ENCODE measurements at regions not wholly inside any gene's neighbourhood (a gene's known extent, or its start where the extent isn't known, plus 50 kb on each side); places are given as distances from the start of the nearest gene placed in this dataset.

DNA sequence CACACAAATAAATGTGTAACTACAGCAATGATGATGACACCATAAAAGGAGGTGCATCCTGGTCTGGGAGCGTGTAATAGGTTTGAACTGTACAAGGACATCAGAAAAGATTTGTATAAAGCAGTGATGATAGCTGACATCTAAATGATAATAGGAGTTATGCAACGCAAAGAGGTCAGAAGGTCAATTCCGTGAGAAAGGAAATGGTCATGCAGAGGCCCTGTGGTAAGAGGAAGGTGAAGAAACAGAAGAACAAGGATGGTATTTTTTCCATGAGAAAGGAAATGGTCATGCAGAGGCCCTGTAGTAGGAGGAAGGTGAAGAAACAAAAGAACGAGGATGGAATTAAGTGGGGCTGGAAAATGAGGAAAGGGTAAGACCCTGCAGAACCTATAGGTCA is 106.7 kb upstream of the TMPO start:
- POLR2A ChIA-PET, result no interaction called here
- no peak for DNase-seq (ENCODE audit: low read depth, low spot score)
- CTCF ChIA-PET, result interaction anchor here (3.1 kb wide), 1 partner anchor 11 kb away, joined by 11 read pairs; no protein-coding TSS in a partner anchor
- TF ChIP-seq, protein P1, sequence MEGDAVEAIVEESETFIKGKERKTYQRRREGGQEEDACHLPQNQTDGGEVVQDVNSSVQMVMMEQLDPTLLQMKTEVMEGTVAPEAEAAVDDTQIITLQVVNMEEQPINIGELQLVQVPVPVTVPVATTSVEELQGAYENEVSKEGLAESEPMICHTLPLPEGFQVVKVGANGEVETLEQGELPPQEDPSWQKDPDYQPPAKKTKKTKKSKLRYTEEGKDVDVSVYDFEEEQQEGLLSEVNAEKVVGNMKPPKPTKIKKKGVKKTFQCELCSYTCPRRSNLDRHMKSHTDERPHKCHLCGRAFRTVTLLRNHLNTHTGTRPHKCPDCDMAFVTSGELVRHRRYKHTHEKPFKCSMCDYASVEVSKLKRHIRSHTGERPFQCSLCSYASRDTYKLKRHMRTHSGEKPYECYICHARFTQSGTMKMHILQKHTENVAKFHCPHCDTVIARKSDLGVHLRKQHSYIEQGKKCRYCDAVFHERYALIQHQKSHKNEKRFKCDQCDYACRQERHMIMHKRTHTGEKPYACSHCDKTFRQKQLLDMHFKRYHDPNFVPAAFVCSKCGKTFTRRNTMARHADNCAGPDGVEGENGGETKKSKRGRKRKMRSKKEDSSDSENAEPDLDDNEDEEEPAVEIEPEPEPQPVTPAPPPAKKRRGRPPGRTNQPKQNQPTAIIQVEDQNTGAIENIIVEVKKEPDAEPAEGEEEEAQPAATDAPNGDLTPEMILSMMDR (IDR thresholded peaks at IDR 0.05; ENCODE audit: insufficient read depth, low read length, missing control alignments), result no peak
- H3K4me3 ChIP-seq (ENCODE audit: low read depth, low read length), result no peak overlapping the region

- TF ChIP-seq, protein P1 (IDR thresholded peaks at IDR 0.05; ENCODE audit: insufficient read depth, low read length, missing control alignments), result no peak
- no peak overlapping the region for H3K4me3 ChIP-seq (ENCODE audit: low read depth, low read length)
- ChIA-PET CTCF (no interaction called here), POLR2A (no interaction called here)
- no peak for DNase-seq (ENCODE audit: low read depth, low spot score)
Observed at GRCh38 chr12:98409548-98409947, 105.8 kb upstream of the TMPO start.

DNA sequence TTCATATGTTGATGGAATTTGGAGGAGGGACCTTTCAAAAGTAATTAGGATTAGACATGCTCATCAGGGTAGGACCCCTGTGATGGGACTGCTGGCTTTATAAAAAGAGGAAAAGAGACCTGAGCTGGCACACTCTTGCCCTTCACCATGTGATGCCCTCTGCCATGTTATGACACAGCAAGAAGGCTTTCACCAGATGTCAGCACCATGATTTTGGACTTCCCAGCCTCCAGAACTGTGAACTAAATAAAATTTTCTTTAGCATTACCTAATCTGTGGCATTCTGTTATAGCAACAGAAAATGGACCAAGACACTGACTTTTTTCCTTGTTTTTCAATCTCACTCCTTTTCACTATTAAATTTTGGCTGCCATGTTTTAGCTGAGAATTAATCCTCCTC is 105.0 kb upstream of the TMPO start:
- H3K4me3 ChIP-seq (ENCODE audit: low read depth, low read length), result no peak overlapping the region
- DNase-seq (ENCODE audit: low read depth, low spot score), result no peak
- POLR2A ChIA-PET, result no interaction called here
- TF ChIP-seq, protein P1 (IDR thresholded peaks at IDR 0.05; ENCODE audit: insufficient read depth, low read length, missing control alignments), result no peak
- CTCF ChIA-PET, result interaction anchor here (0.7 to 2.1 kb wide), 2 partner anchors 8 to 13 kb away, joined by 3 to 5 read pairs; no protein-coding TSS in a partner anchor

DNA sequence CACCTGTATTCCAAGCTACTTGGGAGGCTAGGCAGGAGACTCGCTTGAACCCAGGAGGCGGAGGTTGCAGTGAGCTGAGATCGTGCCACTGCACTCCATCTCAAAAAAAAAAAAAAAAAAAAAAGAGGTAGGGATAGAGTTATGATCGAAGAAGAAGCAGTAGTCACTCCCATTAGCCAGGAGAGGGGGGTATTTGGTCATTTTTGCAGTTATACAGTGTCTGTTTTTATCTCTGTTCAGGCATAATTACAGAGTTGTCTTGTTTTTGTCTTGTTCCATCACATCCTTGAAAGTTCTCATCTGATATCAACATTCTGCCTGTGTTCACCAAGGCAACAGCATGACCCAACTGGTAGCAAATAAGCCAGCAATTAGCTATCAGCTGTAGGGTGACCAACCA is 98.5 kb upstream of the TMPO start:
- ChIA-PET POLR2A (no interaction called here), CTCF (interaction anchor here (0.7 to 5.1 kb wide), 18 partner anchors 10 to 582 kb away, joined by 3 to 78 read pairs (median 8); partner anchors contain the start of genes SLC25A3 and TMPO)
- H3K4me3 ChIP-seq (ENCODE audit: low read depth, low read length), result no peak overlapping the region
- TF ChIP-seq, protein P1 (IDR thresholded peaks at IDR 0.05; ENCODE audit: insufficient read depth, low read length, missing control alignments), result peak; percentile 23
- DNase-seq (ENCODE audit: low read depth, low spot score), result no peak

DNA sequence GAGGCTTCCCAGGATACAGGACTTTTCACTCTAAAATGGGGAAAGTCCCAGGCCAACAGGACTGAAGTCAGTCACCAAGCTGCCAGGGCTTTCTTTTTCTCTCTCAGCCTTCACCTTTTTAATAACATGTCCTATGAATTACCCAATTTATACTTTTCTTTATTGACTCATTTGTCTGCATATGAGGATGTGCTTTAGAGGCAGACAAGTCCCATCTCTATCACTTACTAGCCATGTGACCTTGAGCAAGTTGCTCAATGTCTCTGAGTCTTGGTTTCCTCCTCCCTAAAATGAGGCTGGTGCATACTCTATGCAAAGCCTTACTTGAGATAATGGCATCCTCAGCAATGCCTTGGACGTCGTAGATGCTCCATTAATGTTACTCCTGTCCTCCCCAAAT is 98.1 kb upstream of the TMPO start:
- ChIA-PET CTCF (interaction anchor here (0.6 to 5.1 kb wide), 21 partner anchors 9 to 1886 kb away, joined by 3 to 78 read pairs (median 6); partner anchors contain the start of genes SLC25A3 and TMPO), POLR2A (no interaction called here)
- no peak overlapping the region for H3K4me3 ChIP-seq (ENCODE audit: low read depth, low read length)
- TF ChIP-seq, protein P1 (IDR thresholded peaks at IDR 0.05; ENCODE audit: insufficient read depth, low read length, missing control alignments), result no peak
- no peak for DNase-seq (ENCODE audit: low read depth, low spot score)

- POLR2A ChIA-PET, result interaction anchor here (1.1 to 1.3 kb wide), 2 partner anchors 22 to 98 kb away, joined by 5 to 7 read pairs; partner anchors contain the start of gene TMPO
- DNase-seq (ENCODE audit: low read depth, low spot score), result peak; percentile 99
Observed at GRCh38 chr12:98418357-98419075, 96.9 kb upstream of the TMPO start.

More at GRCh38 chr12:98418357-98419075, 96.9 kb upstream of the TMPO start:
- CTCF ChIA-PET, result interaction anchor here (0.9 to 5.1 kb wide), 17 partner anchors 8 to 580 kb away, joined by 3 to 78 read pairs (median 8); partner anchors contain the start of genes SLC25A3 and TMPO
- peak overlapping the region; percentile 45 for H3K4me3 ChIP-seq (ENCODE audit: low read depth, low read length)
- TF ChIP-seq, protein P1 (IDR thresholded peaks at IDR 0.05; ENCODE audit: insufficient read depth, low read length, missing control alignments), result no peak

All from AG04449 (cell line).